Left ventricle myocardium inferior (tissue), 1 donor: ENCODE measurements at regions not wholly inside any gene's neighbourhood (a gene's known extent, or its start where the extent isn't known, plus 50 kb on each side); places are given as distances from the start of the nearest gene placed in this dataset.
A peak's percentile ranks its signal among the peaks of the same experiment; 100 is the strongest.

Source experiments
- DNase-seq: peaks from one replicate; pipeline ENCODE4 v3.0.0-alpha.2; 2020
- H3K27ac ChIP-seq: fragments of 200-600 bp; replicated peaks from 2 replicates; pipeline ENCODE4 v1.8.0; 2021
- H3K27me3 ChIP-seq: fragments of 200-600 bp; 2 replicates; pipeline ENCODE4 v1.8.0; 2021; ENCODE audit warnings: low read depth
- H3K36me3 ChIP-seq: fragments of 200-600 bp; 2 replicates; pipeline ENCODE4 v1.8.0; 2021
- H3K4me1 ChIP-seq: fragments of 200-600 bp; 2 replicates; pipeline ENCODE4 v1.8.0; 2021
- H3K4me3 ChIP-seq: fragments of 200-600 bp; 2 replicates; pipeline ENCODE4 v1.8.0; 2021; ENCODE audit warnings: mild to moderate bottlenecking, moderate library complexity
- H3K9me3 ChIP-seq: fragments of 200-600 bp; replicated peaks from 2 replicates; pipeline ENCODE4 v1.8.0; 2021
- intact Hi-C: fragments of 100-400 bp; cut with micrococcal nuclease; formaldehyde crosslinking; loops from one replicate; pipeline ENCODE4 v1.11.0; 2022
- TF ChIP-seq, protein P1 (sequence below): fragments of 200-600 bp; IDR thresholded peaks from 2 replicates; pipeline ENCODE4 v1.8.0; 2021; ENCODE audit warnings: antibody characterized with exemption, mild to moderate bottlenecking, borderline replicate concordance
- donor health status: DM: no; HTN: yes; CAD: no; lungs with severe emphysema.

DNA sequence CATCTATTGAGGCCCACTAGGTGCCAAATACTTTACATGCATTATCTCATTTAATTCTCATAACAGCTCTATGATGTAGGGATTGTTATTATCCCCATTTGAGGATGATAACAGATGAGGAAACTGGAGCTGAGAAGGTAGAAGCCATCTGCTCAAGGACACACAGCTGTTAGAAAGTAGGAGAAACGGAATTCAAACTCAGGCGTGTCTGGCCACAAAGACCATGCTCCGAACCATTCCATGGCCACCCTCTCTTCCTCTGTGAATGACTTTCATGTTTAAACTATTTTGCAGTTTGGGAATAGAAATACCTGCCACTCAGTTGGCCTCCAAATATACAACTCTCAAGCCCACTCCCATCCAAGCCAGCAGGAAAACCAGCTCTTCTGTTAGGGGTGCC, 87.6 kb upstream of the ANKRD55 start:
- Histone ChIP-seq H3K9me3 (no peaks in the 10 kb centered on the region), H3K36me3 (no peaks in the 10 kb centered on the region), H3K4me3 (no peak overlapping the region), H3K27me3 (no peaks in the 10 kb centered on the region), H3K27ac (peak overlapping the region; percentile 74), H3K4me1 (peaks cover 15% of the 10 kb centered on the region)
- no peak for DNase-seq
- TF ChIP-seq, protein P1, sequence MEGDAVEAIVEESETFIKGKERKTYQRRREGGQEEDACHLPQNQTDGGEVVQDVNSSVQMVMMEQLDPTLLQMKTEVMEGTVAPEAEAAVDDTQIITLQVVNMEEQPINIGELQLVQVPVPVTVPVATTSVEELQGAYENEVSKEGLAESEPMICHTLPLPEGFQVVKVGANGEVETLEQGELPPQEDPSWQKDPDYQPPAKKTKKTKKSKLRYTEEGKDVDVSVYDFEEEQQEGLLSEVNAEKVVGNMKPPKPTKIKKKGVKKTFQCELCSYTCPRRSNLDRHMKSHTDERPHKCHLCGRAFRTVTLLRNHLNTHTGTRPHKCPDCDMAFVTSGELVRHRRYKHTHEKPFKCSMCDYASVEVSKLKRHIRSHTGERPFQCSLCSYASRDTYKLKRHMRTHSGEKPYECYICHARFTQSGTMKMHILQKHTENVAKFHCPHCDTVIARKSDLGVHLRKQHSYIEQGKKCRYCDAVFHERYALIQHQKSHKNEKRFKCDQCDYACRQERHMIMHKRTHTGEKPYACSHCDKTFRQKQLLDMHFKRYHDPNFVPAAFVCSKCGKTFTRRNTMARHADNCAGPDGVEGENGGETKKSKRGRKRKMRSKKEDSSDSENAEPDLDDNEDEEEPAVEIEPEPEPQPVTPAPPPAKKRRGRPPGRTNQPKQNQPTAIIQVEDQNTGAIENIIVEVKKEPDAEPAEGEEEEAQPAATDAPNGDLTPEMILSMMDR, result no peak
- intact Hi-C loops, result no loop called here

- H3K4me3 ChIP-seq, result no peak overlapping the region
- TF ChIP-seq, protein P1, result no peak
- intact Hi-C loops, result no loop called here
- H3K27me3 ChIP-seq, result no peaks in the 10 kb centered on the region
- peak; percentile 46 for DNase-seq
- peaks cover 15% of the 10 kb centered on the region for H3K4me1 ChIP-seq
- no peaks in the 10 kb centered on the region for H3K9me3 ChIP-seq
- peak overlapping the region; percentile 74 for H3K27ac ChIP-seq
- no peaks in the 10 kb centered on the region for H3K36me3 ChIP-seq
These were observed 86.5 kb upstream of the ANKRD55 start for GRCh38 chr5:56319526-56320181.

- H3K27me3 ChIP-seq, result no peaks in the 10 kb centered on the region
- no peaks in the 10 kb centered on the region for H3K36me3 ChIP-seq
- intact Hi-C loops, result no loop called here
- DNase-seq, result no peak
- H3K9me3 ChIP-seq, result no peaks in the 10 kb centered on the region
- H3K4me1 ChIP-seq, result peaks cover 15% of the 10 kb centered on the region
- no peak overlapping the region for H3K27ac ChIP-seq
- TF ChIP-seq, protein P1, result no peak
- no peak overlapping the region for H3K4me3 ChIP-seq
These were observed 84.9 kb upstream of the ANKRD55 start for GRCh38 chr5:56317923-56318561.

GRCh38 chr5:56316299-56316994, 83.3 kb upstream of the ANKRD55 start:
- DNase-seq, result no peak
- no peak overlapping the region for H3K4me3 ChIP-seq
- intact Hi-C loops, result no loop called here
- TF ChIP-seq, protein P1, result no peak
- no peaks in the 10 kb centered on the region for H3K27me3 ChIP-seq
- H3K27ac ChIP-seq, result no peak overlapping the region
- no peaks in the 10 kb centered on the region for H3K9me3 ChIP-seq
- H3K36me3 ChIP-seq, result no peaks in the 10 kb centered on the region
- H3K4me1 ChIP-seq, result peaks cover 15% of the 10 kb centered on the region

DNA sequence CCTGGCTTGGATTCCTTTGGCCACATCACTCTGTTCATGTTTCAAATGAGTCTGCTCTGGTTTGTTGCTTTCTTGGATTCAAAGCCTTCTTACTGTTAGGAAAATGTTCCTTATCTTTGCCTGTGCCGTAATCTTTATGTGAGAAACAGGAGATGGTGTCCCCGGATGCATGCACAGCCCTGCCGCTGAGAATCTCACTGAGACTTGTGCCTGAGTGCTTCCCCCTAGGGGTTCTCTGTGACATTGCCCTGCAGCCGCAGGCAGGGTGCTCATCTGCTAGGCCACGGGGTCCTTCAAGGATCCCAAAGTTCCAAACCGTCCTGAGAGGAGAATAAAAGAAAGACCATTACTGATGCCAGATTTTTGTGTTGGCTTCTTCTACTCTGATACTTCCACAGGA, 81.4 kb upstream of the ANKRD55 start:
- H3K27me3 ChIP-seq, result no peaks in the 10 kb centered on the region
- H3K9me3 ChIP-seq, result no peaks in the 10 kb centered on the region
- no peak overlapping the region for H3K27ac ChIP-seq
- intact Hi-C loops, result no loop called here
- TF ChIP-seq, protein P1, result peak; percentile 65
- H3K36me3 ChIP-seq, result no peaks in the 10 kb centered on the region
- peak; percentile 17 for DNase-seq
- no peak overlapping the region for H3K4me3 ChIP-seq
- H3K4me1 ChIP-seq, result peaks cover 16% of the 10 kb centered on the region
